Keratinocyte (primary cell): ENCODE measurements at regions not wholly inside any gene's neighbourhood (a gene's known extent, or its start where the extent isn't known, plus 50 kb on each side); places are given as distances from the start of the nearest gene placed in this dataset.

Source experiments
- DNase-seq: peaks from one replicate; pipeline ENCODE4 v3.0.0-alpha.2; 2011; ENCODE audit warnings: low read depth, missing footprints, low spot score
- FAIRE-seq: peaks from 2 replicates; lab custom pipeline; 2011; peaks lifted over from hg19 to GRCh38; lab: Jason Lieb, UNC
- H2AFZ ChIP-seq: 2 replicates; pipeline ENCODE4 v1.6.0; 2012; ENCODE audit warnings: low read length, control low read depth, inconsistent platforms; ENCODE audit not compliant: control insufficient read depth
- H3K27ac ChIP-seq: 2 replicates; pipeline ENCODE4 v1.5.1; 2011; ENCODE audit warnings: low read length; ENCODE audit not compliant: control insufficient read depth, insufficient read depth
- H3K27me3 ChIP-seq: 3 replicates; pipeline ENCODE4 v1.6.0; 2011; ENCODE audit warnings: low read length; ENCODE audit not compliant: control insufficient read depth, insufficient read depth; ENCODE audit errors: extremely low read depth
- H3K36me3 ChIP-seq, 2 experiments: 2 replicates in 1 of 2; 3 replicates in 1 of 2; pipeline ENCODE4 v1.5.1; 2011; ENCODE audit warnings: low read length in 2 of 2, mild to moderate bottlenecking in 1 of 2; ENCODE audit not compliant: control insufficient read depth in 2 of 2, insufficient read depth in 2 of 2; ENCODE audit errors: extremely low read depth in 1 of 2
- H3K4me1 ChIP-seq: 3 replicates; pipeline ENCODE4 v1.5.1; 2011; ENCODE audit warnings: low read length; ENCODE audit not compliant: control insufficient read depth, insufficient read depth; ENCODE audit errors: extremely low read depth
- H3K4me2 ChIP-seq: 3 replicates; pipeline ENCODE4 v1.6.0; 2011; ENCODE audit warnings: low read depth, low read length; ENCODE audit not compliant: control insufficient read depth, insufficient read depth; ENCODE audit errors: extremely low read depth
- H3K4me3 ChIP-seq, 3 experiments: fragments of 200-600 bp in 1 of 3; sonication (generic) in 1 of 3; 2 replicates in 2 of 3; 3 replicates in 1 of 3; pipeline ENCODE4 v1.5.1; 2011 to 2016; ENCODE audit warnings: low read length in 3 of 3, mild to moderate bottlenecking in 3 of 3, control low read depth in 2 of 3, inconsistent platforms in 1 of 3, low read depth in 1 of 3, mixed read lengths in 1 of 3, mixed run types in 1 of 3, moderate library complexity in 1 of 3; ENCODE audit not compliant: control insufficient read depth in 2 of 3, insufficient read depth in 2 of 3; ENCODE audit errors: extremely low read depth in 1 of 3
- H3K79me2 ChIP-seq: 2 replicates; pipeline ENCODE4 v1.6.0; 2012; ENCODE audit warnings: low read length; ENCODE audit not compliant: control insufficient read depth, insufficient read depth
- H3K9ac ChIP-seq: 3 replicates; pipeline ENCODE4 v1.6.0; 2011; ENCODE audit warnings: low read length; ENCODE audit not compliant: control insufficient read depth, insufficient read depth; ENCODE audit errors: extremely low read depth
- H3K9me1 ChIP-seq: 3 replicates; pipeline ENCODE4 v1.6.0; 2011; ENCODE audit warnings: low read length; ENCODE audit not compliant: control insufficient read depth, insufficient read depth; ENCODE audit errors: extremely low read depth
- H3K9me3 ChIP-seq: 2 replicates; pipeline ENCODE4 v1.5.1; 2012; ENCODE audit warnings: low read depth, low read length; ENCODE audit not compliant: control insufficient read depth
- H4K20me1 ChIP-seq: 3 replicates; pipeline ENCODE4 v1.6.0; 2011; ENCODE audit warnings: low read length; ENCODE audit not compliant: control insufficient read depth, insufficient read depth; ENCODE audit errors: extremely low read depth
- CTCF ChIP-seq, 3 experiments: IDR thresholded peaks in 1 of 3; conservative IDR thresholded peaks in 1 of 3; optimal IDR thresholded peaks in 1 of 3; 2 replicates in 2 of 3; 3 replicates in 1 of 3; pipeline versions ENCODE3 to v1.5.1; 2011; ENCODE audit warnings: low read length in 3 of 3, mild to moderate bottlenecking in 3 of 3, moderate library complexity in 2 of 3, control low read depth in 1 of 3, inconsistent platforms in 1 of 3; ENCODE audit not compliant: insufficient read depth in 2 of 3; ENCODE audit errors: extremely low read depth in 1 of 3
- EZH2 ChIP-seq: IDR thresholded peaks from one replicate; pipeline ENCODE4 v1.6.1; 2012; ENCODE audit warnings: inconsistent platforms, mild to moderate bottlenecking, low read length, moderate library complexity
- dilution Hi-C: fragments of 300-500 bp; cut with MboI; formaldehyde crosslinking; loops from one replicate; pipeline ENCODE4 v1.7.0; 2020; ENCODE audit warnings: low sequenced_read_pairs; ENCODE audit not compliant: extremely low pct_ligation_motif_present

GRCh38 chr13:90719461-90719860, 628.0 kb upstream of the MIR17HG start:
- H3K9me3 ChIP-seq, result no peaks in the 10 kb centered on the region
- H3K4me2 ChIP-seq, result no peak overlapping the region
- FAIRE-seq (no peak), DNase-seq (no peak)
- no peak overlapping the region for H3K27ac ChIP-seq
- no peak overlapping the region for H3K9ac ChIP-seq
- H2AFZ ChIP-seq, result no peak overlapping the region
- dilution Hi-C loops, result no loop called here
- H4K20me1 ChIP-seq, result no peaks in the 10 kb centered on the region
- peaks cover 9% of the 10 kb centered on the region for H3K4me1 ChIP-seq
- H3K9me1 ChIP-seq, result no peaks in the 10 kb centered on the region
- no peaks in the 10 kb centered on the region for H3K36me3 ChIP-seq
- no peak for TF ChIP-seq CTCF (optimal IDR thresholded peaks at IDR 0.05 in 1 of 3, IDR thresholded peaks at IDR 0.05 in 1 of 3, conservative IDR thresholded peaks at IDR 0.05 in 1 of 3; ENCODE audit: extremely low read depth in 1 of 3, insufficient read depth in 2 of 3, low read length in 3 of 3)
- no peak for TF ChIP-seq EZH2
- H3K27me3 ChIP-seq, result no peaks in the 10 kb centered on the region
- no peak overlapping the region for H3K4me3 ChIP-seq
- H3K79me2 ChIP-seq, result no peaks in the 10 kb centered on the region

DNA sequence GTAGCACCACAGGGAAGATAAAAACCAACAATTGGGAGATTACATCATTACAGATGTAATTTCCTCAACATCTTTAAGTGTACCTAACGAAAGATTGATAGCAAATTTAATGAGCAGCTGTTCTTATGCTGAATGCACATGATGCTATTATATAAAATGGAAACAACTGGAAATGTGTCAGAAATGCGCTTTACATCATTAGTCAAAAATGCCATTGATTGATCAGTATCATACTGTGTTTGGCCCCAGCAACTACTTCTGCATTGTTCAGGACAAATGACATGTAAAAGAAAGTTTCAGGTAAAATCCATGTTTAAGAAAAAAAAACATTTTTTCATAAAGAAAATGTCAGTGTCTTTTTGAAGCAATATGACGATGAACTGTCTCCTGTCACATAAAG, 625.5 kb upstream of the MIR17HG start:
- Histone ChIP-seq H3K27me3 (no peaks in the 10 kb centered on the region), H3K4me2 (no peak overlapping the region), H4K20me1 (no peaks in the 10 kb centered on the region), H3K9ac (no peak overlapping the region), H3K27ac (no peak overlapping the region), H3K9me1 (no peaks in the 10 kb centered on the region), H3K36me3 (no peaks in the 10 kb centered on the region), H3K4me3 (no peak overlapping the region), H3K4me1 (peaks cover 9% of the 10 kb centered on the region), H3K9me3 (no peaks in the 10 kb centered on the region), H3K79me2 (no peaks in the 10 kb centered on the region), H2AFZ (no peak overlapping the region)
- dilution Hi-C loops, result no loop called here
- no peak for TF ChIP-seq CTCF (optimal IDR thresholded peaks at IDR 0.05 in 1 of 3, IDR thresholded peaks at IDR 0.05 in 1 of 3, conservative IDR thresholded peaks at IDR 0.05 in 1 of 3; ENCODE audit: extremely low read depth in 1 of 3, insufficient read depth in 2 of 3, low read length in 3 of 3)
- FAIRE-seq, result no peak
- no peak for DNase-seq
